H4 (cell line): ENCODE measurements at regions not wholly inside any gene's neighbourhood (a gene's known extent, or its start where the extent isn't known, plus 50 kb on each side); places are given as distances from the start of the nearest gene placed in this dataset.

Source experiments
- DNase-seq: peaks from one replicate; pipeline ENCODE4 v3.0.0-alpha.2; 2015; ENCODE audit warnings: low spot score

GRCh38 chr7:76149847-76150691, 51.6 kb upstream of the SRRM3 start:
- no peak for DNase-seq
